A673 (cell line): ENCODE measurements at regions not wholly inside any gene's neighbourhood (a gene's known extent, or its start where the extent isn't known, plus 50 kb on each side); places are given as distances from the start of the nearest gene placed in this dataset.

Source experiments
- BruUV-seq: library from RNA; stranded (reverse); fragments of 400-500 nt; replicated peaks from 2 replicates; lab custom pipeline; 2021; lab: Mats Ljungman, UMichigan
- CTCF ChIA-PET: fragments of 300-600 bp; sonication (Branson Sonifier 250); formaldehyde crosslinking; loops from one replicate; lab custom pipeline; 2022; ENCODE audit warnings: antibody characterized with exemption; lab: Charles Lee
- POLR2A ChIA-PET: fragments of 300-600 bp; sonication (Branson Sonifier 250); formaldehyde crosslinking; loops from one replicate; lab custom pipeline; 2022; ENCODE audit warnings: antibody characterized with exemption; ENCODE audit not compliant: low non-redundant PET; lab: Charles Lee
- DNase-seq: peaks from one replicate; pipeline ENCODE4 v3.0.0-alpha.2; 2015; ENCODE audit warnings: low spot score
- H3K27ac ChIP-seq: fragments of 200-600 bp; sonication (generic); 2 replicates; pipeline ENCODE4 v1.5.1; 2016; ENCODE audit warnings: mixed run types, low read depth, mild to moderate bottlenecking, mixed read lengths, antibody characterized with exemption, low read length; ENCODE audit not compliant: poor library complexity, severe bottlenecking
- H3K27me3 ChIP-seq: fragments of 200-600 bp; sonication (generic); replicated peaks from 2 replicates; pipeline ENCODE4 v1.6.1; 2017; ENCODE audit warnings: mixed run types, low read depth, mild to moderate bottlenecking, mixed read lengths, antibody characterized with exemption, low read length; ENCODE audit not compliant: insufficient read depth, poor library complexity
- H3K36me3 ChIP-seq: fragments of 200-600 bp; sonication (generic); 2 replicates; pipeline ENCODE4 v1.6.1; 2016; ENCODE audit warnings: mixed run types, mild to moderate bottlenecking, mixed read lengths, antibody characterized with exemption, low read length; ENCODE audit not compliant: insufficient read depth, poor library complexity, severe bottlenecking
- H3K4me1 ChIP-seq: fragments of 200-600 bp; sonication (generic); 2 replicates; pipeline ENCODE4 v1.6.1; 2017; ENCODE audit warnings: mixed run types, mild to moderate bottlenecking, mixed read lengths, antibody characterized with exemption, low read length; ENCODE audit not compliant: insufficient read depth, poor library complexity, severe bottlenecking
- H3K4me3 ChIP-seq: fragments of 200-600 bp; sonication (generic); 2 replicates; pipeline ENCODE4 v1.5.1; 2016; ENCODE audit warnings: low read depth, mixed run types, mild to moderate bottlenecking, mixed read lengths, low read length; ENCODE audit not compliant: poor library complexity, severe bottlenecking
- H3K9me3 ChIP-seq: fragments of 200-600 bp; sonication (generic); 2 replicates; pipeline ENCODE4 v1.6.1; 2016; ENCODE audit warnings: mixed run types, low read depth, mild to moderate bottlenecking, mixed read lengths, antibody characterized with exemption, low read length; ENCODE audit not compliant: poor library complexity, severe bottlenecking
- EZH2 ChIP-seq: fragments of 200-600 bp; sonication (generic); IDR thresholded peaks from 2 replicates; pipeline ENCODE4 v1.6.1; 2017; ENCODE audit warnings: borderline replicate concordance, low read depth, mild to moderate bottlenecking, mixed read lengths, antibody characterized with exemption, low read length; ENCODE audit not compliant: poor library complexity, severe bottlenecking
- intact Hi-C: fragments of 100-400 bp; cut with micrococcal nuclease; formaldehyde crosslinking; loops from one replicate; pipeline ENCODE4 v1.10.0; 2022; ENCODE audit not compliant: unreplicated experiment
- TF ChIP-seq, protein P1 (sequence below): fragments of 300-800, 200-600 bp; sonication (generic); conservative IDR thresholded peaks from 2 replicates; pipeline ENCODE4 v1.5.1; 2017; ENCODE audit warnings: low read depth, mild to moderate bottlenecking, antibody characterized with exemption, low read length, moderate library complexity, mixed read lengths

DNA sequence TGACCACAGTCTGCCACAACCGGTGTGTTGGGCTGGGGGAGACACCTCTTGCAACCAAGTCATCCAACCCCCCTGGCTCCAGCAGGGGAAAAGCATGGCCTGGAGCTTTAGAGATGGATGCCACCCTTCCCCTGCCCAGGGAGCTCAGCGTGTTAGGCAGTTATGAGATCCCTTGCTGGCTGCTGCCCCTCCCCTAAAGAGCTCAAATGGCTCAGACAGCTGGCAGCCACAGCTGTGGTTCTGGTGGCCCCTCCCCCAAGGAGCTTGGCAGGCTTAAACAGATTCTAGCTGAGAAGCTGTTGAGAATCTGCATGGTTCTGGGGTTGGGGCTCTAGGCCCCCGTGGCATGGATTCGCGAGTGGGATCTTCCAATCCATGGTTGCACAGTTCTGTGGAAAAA, 64.7 kb downstream of the TEX51 start:
- no TSS peak for BruUV-seq
- no peak for TF ChIP-seq EZH2
- TF ChIP-seq, protein P1, sequence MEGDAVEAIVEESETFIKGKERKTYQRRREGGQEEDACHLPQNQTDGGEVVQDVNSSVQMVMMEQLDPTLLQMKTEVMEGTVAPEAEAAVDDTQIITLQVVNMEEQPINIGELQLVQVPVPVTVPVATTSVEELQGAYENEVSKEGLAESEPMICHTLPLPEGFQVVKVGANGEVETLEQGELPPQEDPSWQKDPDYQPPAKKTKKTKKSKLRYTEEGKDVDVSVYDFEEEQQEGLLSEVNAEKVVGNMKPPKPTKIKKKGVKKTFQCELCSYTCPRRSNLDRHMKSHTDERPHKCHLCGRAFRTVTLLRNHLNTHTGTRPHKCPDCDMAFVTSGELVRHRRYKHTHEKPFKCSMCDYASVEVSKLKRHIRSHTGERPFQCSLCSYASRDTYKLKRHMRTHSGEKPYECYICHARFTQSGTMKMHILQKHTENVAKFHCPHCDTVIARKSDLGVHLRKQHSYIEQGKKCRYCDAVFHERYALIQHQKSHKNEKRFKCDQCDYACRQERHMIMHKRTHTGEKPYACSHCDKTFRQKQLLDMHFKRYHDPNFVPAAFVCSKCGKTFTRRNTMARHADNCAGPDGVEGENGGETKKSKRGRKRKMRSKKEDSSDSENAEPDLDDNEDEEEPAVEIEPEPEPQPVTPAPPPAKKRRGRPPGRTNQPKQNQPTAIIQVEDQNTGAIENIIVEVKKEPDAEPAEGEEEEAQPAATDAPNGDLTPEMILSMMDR = no peak
- Histone ChIP-seq H3K4me1 (no peaks in the 10 kb centered on the region), H3K36me3 (no peaks in the 10 kb centered on the region), H3K4me3 (no peak overlapping the region), H3K27me3 (peaks cover 37% of the 10 kb centered on the region), H3K9me3 (no peaks in the 10 kb centered on the region), H3K27ac (no peak overlapping the region)
- intact Hi-C loops = no loop called here
- no peak for DNase-seq
- CTCF ChIA-PET = no interaction called here
- POLR2A ChIA-PET = no interaction called here

DNA sequence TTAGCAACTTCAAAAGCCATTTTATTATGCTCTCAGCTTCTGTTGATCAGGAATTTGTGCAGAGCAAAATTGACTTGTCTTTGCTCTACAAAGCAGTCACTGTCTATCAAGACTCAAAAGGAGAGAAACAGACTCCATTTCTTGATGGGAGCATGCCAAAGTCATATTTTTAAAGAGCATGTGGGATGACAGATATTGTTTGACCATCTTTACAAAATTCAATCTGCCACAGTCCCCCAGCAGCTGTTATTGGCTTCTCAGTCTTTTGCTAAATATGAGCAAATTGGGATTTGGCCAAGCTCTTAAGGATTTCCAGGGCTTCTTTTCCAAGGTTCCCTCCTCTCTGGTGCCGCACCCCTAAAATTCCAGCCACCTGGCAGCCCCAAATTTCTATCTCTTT, 67.9 kb downstream of the TEX51 start:
- H3K4me1 ChIP-seq = peaks cover 10% of the 10 kb centered on the region
- no peak overlapping the region for H3K4me3 ChIP-seq
- no TSS peak for BruUV-seq
- H3K9me3 ChIP-seq = no peaks in the 10 kb centered on the region
- intact Hi-C loops = no loop called here
- no peak for DNase-seq
- POLR2A ChIA-PET = no interaction called here
- no peaks in the 10 kb centered on the region for H3K36me3 ChIP-seq
- CTCF ChIA-PET = no interaction called here
- peaks cover 37% of the 10 kb centered on the region for H3K27me3 ChIP-seq
- no peak for TF ChIP-seq EZH2
- TF ChIP-seq, protein P1 = no peak
- H3K27ac ChIP-seq = no peak overlapping the region

DNA sequence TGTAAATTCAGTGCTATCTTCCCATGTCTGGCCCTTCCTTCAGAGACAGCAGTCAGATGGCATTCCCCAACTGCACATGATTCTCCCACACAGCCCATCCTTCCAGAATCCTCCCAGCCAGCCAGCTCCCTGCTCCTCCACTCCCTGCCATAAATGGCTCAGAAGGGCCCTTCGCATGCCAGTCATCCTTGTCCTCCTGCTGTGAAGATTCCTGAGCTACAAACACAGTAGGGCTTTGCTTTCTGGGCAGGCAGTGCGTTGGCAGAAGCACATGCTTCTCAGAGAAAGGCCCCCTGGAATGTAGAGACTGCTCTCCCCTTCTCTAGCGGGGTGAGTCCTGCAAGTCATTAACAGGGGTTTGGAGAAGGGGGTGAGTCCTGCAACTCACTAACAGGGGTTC, 71.9 kb downstream of the TEX51 start:
- intact Hi-C loops = loop anchor here (5.0 kb wide), 1 partner anchor 193 kb away; no protein-coding TSS in a partner anchor
- DNase-seq = peak; percentile 44
- ChIA-PET CTCF (no interaction called here), POLR2A (no interaction called here)
- TF ChIP-seq, protein P1 = no peak
- no peak for TF ChIP-seq EZH2
- Histone ChIP-seq H3K9me3 (no peaks in the 10 kb centered on the region), H3K36me3 (no peaks in the 10 kb centered on the region), H3K4me3 (no peak overlapping the region), H3K27me3 (peaks cover 25% of the 10 kb centered on the region), H3K4me1 (peaks cover 19% of the 10 kb centered on the region), H3K27ac (no peak overlapping the region)
- BruUV-seq = no TSS peak
